ENCODE measurements at regions not wholly inside any gene's neighbourhood (a gene's known extent, or its start where the extent isn't known, plus 50 kb on each side); places are given as distances from the start of the nearest gene placed in this dataset.

- intact Hi-C loops (cut with micrococcal nuclease), result no loop called here
- no TSS peak for BruUV-seq (replicated peaks)
- H3K4me3 Mint-ChIP-seq (ENCODE audit: unreplicated experiment), result no peak overlapping the region
- POLR2A ChIA-PET, result interaction anchor here (1.1 kb wide), 1 partner anchor 388 kb away, joined by 3 read pairs; no protein-coding TSS in a partner anchor
- H3K9me3 Mint-ChIP-seq (ENCODE audit: unreplicated experiment), result no peaks in the 10 kb centered on the region
- TF ChIP-seq, protein P1, sequence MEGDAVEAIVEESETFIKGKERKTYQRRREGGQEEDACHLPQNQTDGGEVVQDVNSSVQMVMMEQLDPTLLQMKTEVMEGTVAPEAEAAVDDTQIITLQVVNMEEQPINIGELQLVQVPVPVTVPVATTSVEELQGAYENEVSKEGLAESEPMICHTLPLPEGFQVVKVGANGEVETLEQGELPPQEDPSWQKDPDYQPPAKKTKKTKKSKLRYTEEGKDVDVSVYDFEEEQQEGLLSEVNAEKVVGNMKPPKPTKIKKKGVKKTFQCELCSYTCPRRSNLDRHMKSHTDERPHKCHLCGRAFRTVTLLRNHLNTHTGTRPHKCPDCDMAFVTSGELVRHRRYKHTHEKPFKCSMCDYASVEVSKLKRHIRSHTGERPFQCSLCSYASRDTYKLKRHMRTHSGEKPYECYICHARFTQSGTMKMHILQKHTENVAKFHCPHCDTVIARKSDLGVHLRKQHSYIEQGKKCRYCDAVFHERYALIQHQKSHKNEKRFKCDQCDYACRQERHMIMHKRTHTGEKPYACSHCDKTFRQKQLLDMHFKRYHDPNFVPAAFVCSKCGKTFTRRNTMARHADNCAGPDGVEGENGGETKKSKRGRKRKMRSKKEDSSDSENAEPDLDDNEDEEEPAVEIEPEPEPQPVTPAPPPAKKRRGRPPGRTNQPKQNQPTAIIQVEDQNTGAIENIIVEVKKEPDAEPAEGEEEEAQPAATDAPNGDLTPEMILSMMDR (IDR thresholded peaks at IDR 0.05; ENCODE audit: unreplicated experiment), result no peak
- H3K27ac Mint-ChIP-seq (ENCODE audit: low read depth, unreplicated experiment), result no peak overlapping the region
- no peaks in the 10 kb centered on the region for H3K27me3 Mint-ChIP-seq (ENCODE audit: insufficient read depth, unreplicated experiment)
- H3K36me3 Mint-ChIP-seq (ENCODE audit: insufficient read depth, unreplicated experiment), result no peaks in the 10 kb centered on the region
- H3K4me1 Mint-ChIP-seq (ENCODE audit: insufficient read depth, unreplicated experiment), result no peaks in the 10 kb centered on the region
- CTCF ChIA-PET, result no interaction called here
- DNase-seq (ENCODE audit: unreplicated experiment), result no peak
Measured at GRCh38 chr6:137426007-137426689, 68.0 kb downstream of the OLIG3 start.

- Mint-ChIP-seq H3K4me3 (ENCODE audit: unreplicated experiment) (no peak overlapping the region), H3K27me3 (ENCODE audit: insufficient read depth, unreplicated experiment) (no peaks in the 10 kb centered on the region), H3K27ac (ENCODE audit: low read depth, unreplicated experiment) (no peak overlapping the region), H3K36me3 (ENCODE audit: insufficient read depth, unreplicated experiment) (no peaks in the 10 kb centered on the region), H3K9me3 (ENCODE audit: unreplicated experiment) (no peaks in the 10 kb centered on the region), H3K4me1 (ENCODE audit: insufficient read depth, unreplicated experiment) (no peaks in the 10 kb centered on the region)
- intact Hi-C loops (cut with micrococcal nuclease), result no loop called here
- ChIA-PET POLR2A (no interaction called here), CTCF (no interaction called here)
- DNase-seq (ENCODE audit: unreplicated experiment), result no peak
- BruUV-seq (replicated peaks), result no TSS peak
- TF ChIP-seq, protein P1 (IDR thresholded peaks at IDR 0.05; ENCODE audit: unreplicated experiment), result no peak
Measured at GRCh38 chr6:137424251-137424650, 69.9 kb downstream of the OLIG3 start.

DNA sequence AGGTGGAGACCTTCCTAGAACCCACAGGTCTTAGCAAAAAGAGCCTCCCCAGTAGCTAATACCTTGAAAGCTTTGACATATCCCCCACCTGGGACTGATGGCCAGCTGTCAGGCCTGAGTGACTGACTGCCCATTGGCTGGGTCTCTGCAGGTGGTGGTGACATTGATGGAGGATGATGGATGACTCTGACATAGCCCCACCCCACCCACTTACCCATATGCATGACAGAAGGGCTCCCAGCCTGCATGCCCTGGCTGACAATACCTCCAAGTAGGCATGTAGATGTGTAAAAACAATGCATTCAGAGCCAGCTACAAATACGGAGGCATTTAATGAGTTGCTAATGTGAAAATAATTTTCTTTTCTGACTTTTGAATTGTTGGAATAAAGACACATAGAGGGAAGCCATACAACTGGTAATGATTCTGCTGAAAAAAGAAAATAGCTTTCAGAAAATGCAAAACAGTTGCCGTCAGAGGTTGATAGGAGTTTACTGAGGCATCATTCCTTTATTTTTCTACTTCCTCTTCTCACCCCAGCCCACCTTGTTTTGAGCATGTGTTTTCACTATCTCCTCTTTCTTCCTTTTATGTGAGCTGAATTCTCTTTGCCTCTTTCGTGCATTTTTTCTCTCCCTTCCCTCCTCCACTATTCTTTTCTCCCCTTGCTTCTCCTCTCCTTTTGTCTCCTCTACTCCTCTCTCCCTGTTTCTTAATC lies 70.6 kb downstream of the OLIG3 start:
- H3K9me3 Mint-ChIP-seq (ENCODE audit: unreplicated experiment), result no peaks in the 10 kb centered on the region
- no peaks in the 10 kb centered on the region for H3K4me1 Mint-ChIP-seq (ENCODE audit: insufficient read depth, unreplicated experiment)
- no TSS peak for BruUV-seq (replicated peaks)
- ChIA-PET CTCF (no interaction called here), POLR2A (interaction anchor here (0.7 kb wide), 1 partner anchor 407 kb away, joined by 3 read pairs; no protein-coding TSS in a partner anchor)
- TF ChIP-seq, protein P1 (IDR thresholded peaks at IDR 0.05; ENCODE audit: unreplicated experiment), result no peak
- H3K36me3 Mint-ChIP-seq (ENCODE audit: insufficient read depth, unreplicated experiment), result no peaks in the 10 kb centered on the region
- intact Hi-C loops (cut with micrococcal nuclease), result no loop called here
- no peak for DNase-seq (ENCODE audit: unreplicated experiment)
- H3K27ac Mint-ChIP-seq (ENCODE audit: low read depth, unreplicated experiment), result no peak overlapping the region
- no peak overlapping the region for H3K4me3 Mint-ChIP-seq (ENCODE audit: unreplicated experiment)
- no peaks in the 10 kb centered on the region for H3K27me3 Mint-ChIP-seq (ENCODE audit: insufficient read depth, unreplicated experiment)

DNA sequence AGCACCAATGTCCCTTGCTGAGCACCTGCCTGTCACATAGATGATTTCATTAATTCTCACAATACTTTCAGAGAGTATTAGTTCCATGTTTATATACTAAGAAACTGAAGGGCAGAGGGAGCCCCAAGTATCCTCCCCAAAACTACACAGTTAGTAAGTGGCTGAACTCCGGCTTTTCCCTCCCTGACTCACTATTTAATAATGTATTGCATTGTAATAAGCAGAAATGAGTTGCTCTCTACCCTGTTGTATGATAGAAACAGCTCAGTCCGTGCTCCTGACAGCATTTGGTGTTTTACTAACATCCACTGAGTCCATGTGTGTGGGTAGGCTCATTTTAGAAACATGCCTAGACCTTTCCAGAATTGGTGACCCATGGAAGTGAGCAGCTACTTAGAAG lies 76.8 kb downstream of the OLIG3 start:
- no TSS peak for BruUV-seq (replicated peaks)
- no peak for DNase-seq (ENCODE audit: unreplicated experiment)
- no peak overlapping the region for H3K4me3 Mint-ChIP-seq (ENCODE audit: unreplicated experiment)
- H3K36me3 Mint-ChIP-seq (ENCODE audit: insufficient read depth, unreplicated experiment), result no peaks in the 10 kb centered on the region
- H3K4me1 Mint-ChIP-seq (ENCODE audit: insufficient read depth, unreplicated experiment), result peaks cover 6% of the 10 kb centered on the region
- POLR2A ChIA-PET, result no interaction called here
- H3K27ac Mint-ChIP-seq (ENCODE audit: low read depth, unreplicated experiment), result no peak overlapping the region
- TF ChIP-seq, protein P1 (IDR thresholded peaks at IDR 0.05; ENCODE audit: unreplicated experiment), result no peak
- no peaks in the 10 kb centered on the region for H3K9me3 Mint-ChIP-seq (ENCODE audit: unreplicated experiment)
- intact Hi-C loops (cut with micrococcal nuclease), result no loop called here
- H3K27me3 Mint-ChIP-seq (ENCODE audit: insufficient read depth, unreplicated experiment), result no peaks in the 10 kb centered on the region
- CTCF ChIA-PET, result interaction anchor here (0.8 to 1.4 kb wide), 2 partner anchors 11 to 46 kb away, joined by 4 read pairs; no protein-coding TSS in a partner anchor

Measured in MCF 10A (cell line).